Vagina (tissue), 2 donors: ENCODE measurements at regions not wholly inside any gene's neighbourhood (a gene's known extent, or its start where the extent isn't known, plus 50 kb on each side); places are given as distances from the start of the nearest gene placed in this dataset.

ENCODE experiments used
- DNase-seq, 2 donors: peaks; one replicate each; pipeline ENCODE4 v3.0.0-alpha.2; 2017; ENCODE audit errors: extremely low spot score in 2 of 2
- H3K27ac ChIP-seq: fragments of 200-600 bp; sonication (generic); one replicate; pipeline ENCODE4 v1.5.1; 2019
- H3K27me3 ChIP-seq: fragments of 200-600 bp; sonication (generic); one replicate; pipeline ENCODE4 v1.5.1; 2019
- H3K36me3 ChIP-seq, 2 donors: fragments of 200-600 bp; sonication (generic); one replicate each; pipeline ENCODE4 v1.5.1; 2017 to 2019
- H3K4me1 ChIP-seq: fragments of 200-600 bp; sonication (generic); one replicate; pipeline ENCODE4 v1.5.1; 2019
- H3K4me3 ChIP-seq, 2 donors: fragments of 200-600 bp; sonication (generic); 1 replicate in 1 of 2; 2 replicates in 1 of 2; pipeline ENCODE4 v1.5.1; 2016 to 2019
- H3K9me3 ChIP-seq: fragments of 200-600 bp; sonication (generic); one replicate; pipeline ENCODE4 v1.5.1; 2019
- POLR2A ChIP-seq, 2 donors: fragments of 450-650 bp; IDR thresholded peaks; one replicate each; pipeline ENCODE4 v1.6.1; 2017; ENCODE audit warnings: antibody characterized with exemption in 2 of 2, mild to moderate bottlenecking in 2 of 2, moderate library complexity in 2 of 2
- POLR2AphosphoS5 ChIP-seq, 2 donors: sonication (generic); formaldehyde crosslinking; IDR thresholded peaks; one replicate each; pipeline ENCODE4 v1.9.0; 2017; ENCODE audit warnings: antibody characterized with exemption in 2 of 2, mild to moderate bottlenecking in 2 of 2, low read depth in 1 of 2; ENCODE audit not compliant: insufficient read depth in 1 of 2
- intact Hi-C: fragments of 100-400 bp; cut with DNase I; formaldehyde crosslinking; loops from one replicate; pipeline ENCODE4 v1.15.1; 2023
- TF ChIP-seq, protein P1 (sequence below), 3 experiments: fragments of 450-650 bp in 2 of 3; fragments of 200-600 bp in 1 of 3; sonication (generic) in 1 of 3; IDR thresholded peaks; one replicate each; pipeline ENCODE4 v1.5.1; 2017 to 2019; ENCODE audit warnings: antibody characterized with exemption in 3 of 3, mild to moderate bottlenecking in 2 of 3, moderate library complexity in 2 of 3

DNA sequence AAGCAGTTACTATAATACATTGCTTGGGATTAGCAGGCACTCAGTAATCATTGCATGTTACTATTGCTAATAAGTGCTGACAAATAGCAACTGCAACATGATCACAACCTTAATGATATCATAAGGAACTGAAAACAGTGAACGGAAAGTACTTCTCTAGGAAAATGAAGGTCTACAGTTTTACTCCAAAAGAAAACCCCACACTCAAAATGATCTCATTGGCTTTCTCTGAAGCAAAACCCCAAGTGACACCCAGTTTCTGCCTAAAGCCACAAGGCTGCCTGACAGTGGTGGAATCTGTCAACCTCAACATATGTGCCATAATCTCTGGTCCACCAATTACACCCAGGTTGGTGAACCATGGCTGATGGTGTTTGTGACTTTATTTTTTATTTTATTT is 137.6 kb downstream of the PTGER3 start:
- H3K9me3 ChIP-seq = no peaks in the 10 kb centered on the region
- H3K36me3 ChIP-seq = no peaks in the 10 kb centered on the region
- no peak for TF ChIP-seq POLR2AphosphoS5 (IDR thresholded peaks at IDR 0.05; ENCODE audit: insufficient read depth in 1 of 2, low read depth in 1 of 2)
- TF ChIP-seq POLR2A (IDR thresholded peaks at IDR 0.05) = no peak
- TF ChIP-seq, protein P1, sequence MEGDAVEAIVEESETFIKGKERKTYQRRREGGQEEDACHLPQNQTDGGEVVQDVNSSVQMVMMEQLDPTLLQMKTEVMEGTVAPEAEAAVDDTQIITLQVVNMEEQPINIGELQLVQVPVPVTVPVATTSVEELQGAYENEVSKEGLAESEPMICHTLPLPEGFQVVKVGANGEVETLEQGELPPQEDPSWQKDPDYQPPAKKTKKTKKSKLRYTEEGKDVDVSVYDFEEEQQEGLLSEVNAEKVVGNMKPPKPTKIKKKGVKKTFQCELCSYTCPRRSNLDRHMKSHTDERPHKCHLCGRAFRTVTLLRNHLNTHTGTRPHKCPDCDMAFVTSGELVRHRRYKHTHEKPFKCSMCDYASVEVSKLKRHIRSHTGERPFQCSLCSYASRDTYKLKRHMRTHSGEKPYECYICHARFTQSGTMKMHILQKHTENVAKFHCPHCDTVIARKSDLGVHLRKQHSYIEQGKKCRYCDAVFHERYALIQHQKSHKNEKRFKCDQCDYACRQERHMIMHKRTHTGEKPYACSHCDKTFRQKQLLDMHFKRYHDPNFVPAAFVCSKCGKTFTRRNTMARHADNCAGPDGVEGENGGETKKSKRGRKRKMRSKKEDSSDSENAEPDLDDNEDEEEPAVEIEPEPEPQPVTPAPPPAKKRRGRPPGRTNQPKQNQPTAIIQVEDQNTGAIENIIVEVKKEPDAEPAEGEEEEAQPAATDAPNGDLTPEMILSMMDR (IDR thresholded peaks at IDR 0.05) = no peak
- no peaks in the 10 kb centered on the region for H3K27me3 ChIP-seq
- intact Hi-C loops = no loop called here
- no peaks in the 10 kb centered on the region for H3K4me1 ChIP-seq
- H3K27ac ChIP-seq = no peak overlapping the region
- no peak for DNase-seq
- no peak overlapping the region for H3K4me3 ChIP-seq

DNA sequence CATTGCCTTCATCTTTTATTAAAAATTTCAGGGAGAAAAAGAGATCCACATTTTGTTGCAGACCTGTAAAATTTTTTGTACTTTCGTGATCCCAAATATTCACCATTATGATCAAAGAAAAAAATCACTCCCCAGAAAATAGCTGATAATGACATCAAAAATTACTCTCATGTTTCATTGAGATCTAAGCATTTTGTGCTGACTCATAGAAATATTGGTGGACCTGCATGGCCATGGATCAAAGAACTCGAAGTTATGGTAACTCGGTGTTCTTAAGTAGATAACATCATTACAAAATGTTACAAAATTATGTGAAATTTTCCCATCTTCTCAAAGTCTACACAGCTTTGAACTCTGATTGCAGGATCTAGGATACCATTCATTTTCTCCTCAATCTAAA is 135.8 kb downstream of the PTGER3 start:
- DNase-seq = no peak
- no peaks in the 10 kb centered on the region for H3K36me3 ChIP-seq
- H3K27ac ChIP-seq = no peak overlapping the region
- TF ChIP-seq POLR2A (IDR thresholded peaks at IDR 0.05) (no peak), POLR2AphosphoS5 (IDR thresholded peaks at IDR 0.05; ENCODE audit: insufficient read depth in 1 of 2, low read depth in 1 of 2) (no peak)
- TF ChIP-seq, protein P1 (IDR thresholded peaks at IDR 0.05) = no peak
- no peaks in the 10 kb centered on the region for H3K27me3 ChIP-seq
- no peaks in the 10 kb centered on the region for H3K4me1 ChIP-seq
- intact Hi-C loops = no loop called here
- H3K4me3 ChIP-seq = no peak overlapping the region
- H3K9me3 ChIP-seq = no peaks in the 10 kb centered on the region

DNA sequence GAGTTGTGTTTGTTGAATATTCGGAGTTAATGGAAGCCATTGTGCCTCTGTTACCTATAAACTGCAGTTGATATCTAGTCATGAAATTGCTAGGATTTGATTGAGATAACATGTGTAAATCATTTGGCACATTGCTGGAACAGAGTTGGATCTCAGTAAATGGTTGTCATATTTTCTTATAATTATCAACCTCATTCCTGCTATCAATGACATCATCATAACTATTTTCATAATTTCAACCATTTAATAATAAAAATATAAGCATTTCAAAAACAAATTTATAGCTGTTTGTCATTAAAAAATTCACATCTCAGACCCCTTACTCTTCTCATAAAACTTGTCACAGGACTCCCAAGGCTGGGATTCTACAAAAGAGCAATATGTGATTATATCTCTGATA is 133.4 kb downstream of the PTGER3 start:
- TF ChIP-seq POLR2AphosphoS5 (IDR thresholded peaks at IDR 0.05; ENCODE audit: insufficient read depth in 1 of 2, low read depth in 1 of 2) = no peak

DNA sequence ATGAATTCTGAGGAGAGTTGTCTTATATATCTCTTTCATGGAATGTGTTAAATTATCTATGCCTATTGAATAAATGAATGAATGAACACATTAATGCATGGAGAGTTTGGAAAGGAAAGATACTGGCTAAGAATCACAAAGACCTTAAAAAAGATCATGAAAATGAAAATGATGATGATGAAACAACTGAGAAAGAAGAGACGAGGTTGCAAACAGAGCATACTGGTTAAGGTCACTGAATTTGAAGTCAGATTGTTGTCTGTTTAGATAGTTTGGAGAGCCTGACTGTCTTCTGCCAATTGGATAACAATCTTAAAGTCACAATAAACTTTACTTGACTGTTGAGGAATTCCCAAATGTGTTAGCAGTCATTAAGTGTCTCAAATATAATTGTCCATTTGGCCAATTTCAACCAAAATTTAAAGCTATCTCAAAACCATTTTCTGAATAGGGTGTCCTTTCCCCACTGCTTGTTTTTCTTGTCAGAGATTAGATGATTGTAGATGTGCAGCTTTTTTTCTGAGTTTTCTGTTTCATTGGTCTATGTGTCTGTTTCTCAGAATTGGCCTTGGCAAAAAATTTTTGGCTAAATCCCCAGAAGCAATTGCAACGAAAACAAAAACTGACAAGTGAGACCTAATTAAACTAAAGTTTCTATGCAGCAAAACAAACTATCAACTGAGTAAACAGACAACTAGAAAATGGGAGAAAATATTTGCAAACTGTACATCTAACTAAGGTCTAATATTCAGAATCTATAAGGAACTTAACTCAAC is 132.2 kb downstream of the PTGER3 start:
- intact Hi-C loops = no loop called here
- no peak overlapping the region for H3K4me3 ChIP-seq
- H3K36me3 ChIP-seq = no peaks in the 10 kb centered on the region
- no peak for TF ChIP-seq POLR2A (IDR thresholded peaks at IDR 0.05)
- TF ChIP-seq, protein P1 (IDR thresholded peaks at IDR 0.05) = no peak
- TF ChIP-seq POLR2AphosphoS5 (IDR thresholded peaks at IDR 0.05; ENCODE audit: insufficient read depth in 1 of 2, low read depth in 1 of 2) = no peak
- H3K27ac ChIP-seq = no peak overlapping the region
- no peaks in the 10 kb centered on the region for H3K9me3 ChIP-seq
- H3K4me1 ChIP-seq = no peaks in the 10 kb centered on the region
- H3K27me3 ChIP-seq = no peaks in the 10 kb centered on the region
- no peak for DNase-seq

More for the DNA sequence above, 133.4 kb downstream of the PTGER3 start:
- no peak for DNase-seq
- intact Hi-C loops = no loop called here
- H3K27ac ChIP-seq = no peak overlapping the region
- no peak overlapping the region for H3K4me3 ChIP-seq
- H3K27me3 ChIP-seq = no peaks in the 10 kb centered on the region
- no peaks in the 10 kb centered on the region for H3K36me3 ChIP-seq
- no peaks in the 10 kb centered on the region for H3K4me1 ChIP-seq
- no peaks in the 10 kb centered on the region for H3K9me3 ChIP-seq

DNA sequence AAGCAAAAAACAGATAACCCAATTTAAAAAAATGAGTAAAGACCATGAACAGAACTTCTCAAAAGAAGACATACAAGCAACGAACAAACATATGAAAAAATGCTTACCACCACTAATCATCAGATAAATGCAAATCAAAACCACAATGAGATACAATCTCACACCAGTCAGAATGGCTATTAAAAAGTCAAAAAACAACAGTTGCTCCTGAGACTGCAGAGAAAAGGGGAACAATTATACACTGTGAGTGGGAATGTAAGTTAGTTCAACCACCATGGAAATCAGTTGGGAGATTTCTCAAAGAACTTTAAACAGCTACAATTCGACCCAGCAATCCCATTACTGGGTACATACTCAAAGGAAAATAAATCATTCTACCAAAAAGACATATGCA is 131.6 kb downstream of the PTGER3 start:
- TF ChIP-seq POLR2A (IDR thresholded peaks at IDR 0.05) (no peak), POLR2AphosphoS5 (IDR thresholded peaks at IDR 0.05; ENCODE audit: insufficient read depth in 1 of 2, low read depth in 1 of 2) (no peak)
- TF ChIP-seq, protein P1 (IDR thresholded peaks at IDR 0.05) = no peak
- intact Hi-C loops = no loop called here
- H3K4me3 ChIP-seq = no peak overlapping the region
- H3K27ac ChIP-seq = no peak overlapping the region
- H3K9me3 ChIP-seq = no peaks in the 10 kb centered on the region
- no peaks in the 10 kb centered on the region for H3K36me3 ChIP-seq
- H3K4me1 ChIP-seq = no peaks in the 10 kb centered on the region
- no peaks in the 10 kb centered on the region for H3K27me3 ChIP-seq
- DNase-seq = no peak
